NB4 (cell line): ENCODE measurements at regions not wholly inside any gene's neighbourhood (a gene's known extent, or its start where the extent isn't known, plus 50 kb on each side); places are given as distances from the start of the nearest gene placed in this dataset.

Experiments used
- CTCF ChIP-seq: IDR thresholded peaks from one replicate; pipeline ENCODE4 v1.5.1; 2012; ENCODE audit warnings: low read depth, low read length
- POLR2A ChIP-seq: IDR thresholded peaks from 2 replicates; pipeline ENCODE4 v1.6.1; 2011; ENCODE audit warnings: mild to moderate bottlenecking; ENCODE audit not compliant: insufficient read length; ENCODE audit errors: extremely low read depth
- TF ChIP-seq, protein P1 (sequence below): IDR thresholded peaks from 2 replicates; pipeline ENCODE4 v1.6.1; 2011; ENCODE audit warnings: low read depth, low read length

GRCh38 chr4:165699055-165699454 lies 174.0 kb upstream of the TLL1 start:
- TF ChIP-seq, protein P1, sequence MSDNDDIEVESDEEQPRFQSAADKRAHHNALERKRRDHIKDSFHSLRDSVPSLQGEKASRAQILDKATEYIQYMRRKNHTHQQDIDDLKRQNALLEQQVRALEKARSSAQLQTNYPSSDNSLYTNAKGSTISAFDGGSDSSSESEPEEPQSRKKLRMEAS, result no peak
- TF ChIP-seq CTCF (no peak), POLR2A (no peak)
